NCI-H748 (cell line): ENCODE measurements at regions not wholly inside any gene's neighbourhood (a gene's known extent, or its start where the extent isn't known, plus 50 kb on each side); places are given as distances from the start of the nearest gene placed in this dataset.
"Not testable (repeated sequence)": the region's sequence is repeated elsewhere in the genome, so short reads cannot be mapped to it uniquely, and the experiment has no call there.

Experiments
- DNase-seq: peaks from one replicate; lab custom pipeline; 2025; ENCODE audit not compliant: unreplicated experiment; lab: John Stamatoyannopoulos, UW

DNA sequence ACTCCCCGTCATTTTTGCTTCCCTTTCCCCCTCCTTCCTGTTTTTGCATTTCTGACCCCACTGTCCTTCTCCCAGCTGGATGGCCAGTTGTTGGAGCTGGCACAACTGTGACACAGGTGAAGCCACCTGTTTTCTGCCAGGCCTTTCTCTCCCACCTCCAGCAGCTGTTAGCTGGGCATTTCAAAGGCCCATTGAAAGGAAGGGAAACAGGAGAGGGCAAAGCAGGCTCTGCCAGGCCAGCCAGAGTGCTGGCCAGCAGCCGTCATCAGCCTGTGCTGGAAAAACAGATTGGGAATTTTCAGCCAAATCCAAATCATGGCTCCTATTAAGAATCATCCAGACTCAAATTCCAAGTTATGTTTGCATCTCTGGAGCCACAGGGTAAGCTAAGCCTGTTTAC lies 155.2 kb upstream of the C2CD4B start:
- no peak for DNase-seq

DNA sequence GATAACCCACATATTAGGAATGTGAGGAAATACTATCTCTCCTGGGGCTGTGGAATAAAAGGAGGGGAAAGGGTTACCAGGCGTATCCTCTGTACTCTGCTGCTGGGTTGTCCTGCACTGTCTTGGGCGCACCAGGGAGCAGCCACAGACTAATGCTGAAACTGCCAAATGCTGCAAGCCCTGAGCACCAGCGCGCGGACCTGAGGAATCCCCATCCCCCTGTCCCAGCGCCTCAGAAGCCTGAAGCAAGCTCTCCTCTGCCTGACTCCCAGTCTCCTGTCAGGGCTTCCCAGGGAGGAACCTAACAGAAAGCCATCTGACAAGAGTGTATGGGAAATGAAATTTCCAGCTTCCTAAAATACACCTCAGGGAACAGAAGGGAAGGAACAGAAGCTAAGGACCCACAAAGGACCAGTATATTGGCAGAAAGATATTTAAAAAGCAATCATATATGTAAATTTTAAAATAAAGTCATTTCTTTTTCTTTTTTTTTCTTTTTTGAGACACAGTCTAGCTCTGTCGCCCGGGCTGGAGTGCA lies 158.3 kb upstream of the C2CD4B start:
- no peak for DNase-seq

DNA sequence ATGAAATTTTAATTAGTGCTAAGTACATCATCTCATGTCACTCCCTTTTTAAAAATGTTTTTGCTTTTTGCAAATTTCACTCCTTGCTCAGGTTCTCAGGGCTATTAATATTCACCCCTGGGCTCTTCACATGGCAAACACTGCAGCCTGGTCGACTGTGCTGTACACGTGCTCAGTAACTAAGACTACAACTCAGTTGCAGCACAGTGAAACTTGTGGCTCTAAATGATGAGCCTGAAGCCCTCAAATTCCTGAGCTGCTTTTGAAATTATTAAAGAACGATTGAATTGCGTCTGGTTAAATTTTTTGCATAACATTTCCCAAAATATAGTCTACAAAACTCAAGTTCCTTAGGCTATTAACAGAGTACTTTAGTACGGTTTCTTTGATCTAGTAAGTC lies 159.3 kb upstream of the C2CD4B start:
- no peak for DNase-seq

DNA sequence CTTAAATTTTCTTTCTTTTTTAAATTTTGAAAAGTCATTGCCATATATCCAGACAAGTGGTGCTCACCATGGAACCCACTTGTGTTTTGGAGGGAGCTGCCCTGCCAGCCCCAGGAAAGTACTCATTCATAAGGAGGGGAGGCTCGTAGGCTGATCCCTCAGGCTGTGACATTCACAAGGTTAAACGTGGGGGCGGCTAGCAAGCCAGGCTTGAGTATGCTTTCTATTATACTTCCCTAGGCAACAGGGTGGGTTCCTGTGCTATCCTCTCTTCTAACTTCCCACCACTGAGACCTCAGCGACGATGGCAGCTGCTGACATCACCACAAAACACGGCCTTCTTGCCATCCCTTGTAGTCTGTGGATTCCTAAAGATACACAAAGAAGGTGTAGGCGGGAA lies 160.5 kb upstream of the C2CD4B start:
- DNase-seq, result no peak

DNA sequence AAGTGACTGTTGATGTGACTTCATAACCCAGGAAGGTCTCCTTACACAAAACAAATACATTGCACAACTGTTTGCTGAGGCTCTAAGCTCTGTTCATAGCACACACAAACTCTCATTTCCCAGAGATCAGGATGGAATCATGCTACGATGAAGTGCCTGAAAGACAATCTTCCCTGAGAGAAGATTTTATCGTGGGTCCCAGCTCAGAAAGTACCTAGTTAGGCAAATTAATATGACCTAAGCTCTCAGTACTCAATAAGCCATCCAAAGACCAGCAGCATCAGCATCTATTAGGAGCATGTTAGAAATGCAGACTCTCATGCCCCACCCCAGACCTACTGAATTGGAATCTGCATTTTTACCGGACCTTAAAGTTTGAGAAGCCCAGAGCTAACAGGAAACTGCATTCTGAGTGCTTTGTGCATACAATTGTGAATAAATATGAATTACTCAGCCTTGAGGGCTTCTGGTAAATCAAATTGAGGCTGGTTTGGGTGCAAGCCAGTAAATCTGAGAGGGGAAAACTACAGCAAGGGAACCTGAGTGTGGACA lies 161.5 kb upstream of the C2CD4B start:
- no peak for DNase-seq

DNA sequence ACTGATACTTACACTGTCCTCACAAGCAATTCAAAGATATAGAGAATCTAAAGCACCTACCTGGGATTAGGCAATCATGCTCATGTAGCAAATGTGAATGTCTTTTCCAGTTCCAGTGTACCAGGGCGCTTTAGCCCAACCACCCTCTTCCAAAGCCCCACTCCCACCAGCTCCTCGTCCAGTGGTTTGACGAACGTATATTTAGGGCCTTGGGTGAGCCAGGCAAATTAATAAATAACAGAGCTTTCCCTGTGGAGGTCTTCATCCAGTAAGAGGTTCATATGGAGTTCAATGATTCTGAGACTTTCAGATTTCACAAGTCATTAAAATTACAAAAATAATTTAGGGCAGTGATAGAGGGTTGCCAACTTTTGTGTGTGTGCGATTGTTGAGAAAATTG lies 162.3 kb upstream of the C2CD4B start:
- DNase-seq, result no peak

DNA sequence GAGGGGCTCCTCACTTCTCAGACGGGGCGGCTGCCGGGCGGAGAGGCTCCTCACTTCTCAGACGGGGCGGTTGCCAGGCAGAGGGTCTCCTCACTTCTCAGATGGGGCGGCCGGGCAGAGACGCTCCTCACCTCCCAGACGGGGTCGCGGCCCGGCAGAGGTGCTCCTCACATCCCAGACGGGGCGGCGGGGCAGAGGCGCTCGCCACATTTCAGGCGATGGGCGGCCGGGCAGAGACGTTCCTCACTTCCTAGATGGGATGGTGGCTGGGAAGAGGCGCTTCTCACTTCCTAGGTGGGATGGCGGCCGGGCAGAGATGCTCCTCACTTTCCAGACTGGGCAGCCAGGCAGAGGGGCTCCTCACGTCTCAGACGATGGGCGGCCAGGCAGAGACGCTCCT lies 167.4 kb upstream of the C2CD4B start:
- not testable (repeated sequence) for DNase-seq

DNA sequence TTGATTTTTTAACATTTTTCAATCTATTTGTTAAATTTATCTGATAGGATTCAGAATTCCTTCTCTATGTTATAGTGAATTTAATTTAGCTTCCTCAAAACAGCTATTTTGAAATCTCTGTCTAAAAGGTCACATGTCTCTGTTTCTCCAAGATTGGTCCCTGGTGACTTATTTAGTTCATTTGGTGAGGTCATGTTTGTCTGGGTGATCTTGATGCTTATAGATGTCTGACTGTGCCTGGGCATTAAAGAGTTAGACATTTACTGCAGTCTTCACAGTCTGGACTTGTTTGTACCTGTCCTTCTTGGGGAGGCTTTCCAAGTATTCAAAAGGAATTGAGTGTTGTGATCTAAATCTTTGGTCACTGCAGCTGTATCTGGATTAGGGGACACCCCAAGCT lies 169.5 kb upstream of the C2CD4B start:
- DNase-seq, result no peak

DNA sequence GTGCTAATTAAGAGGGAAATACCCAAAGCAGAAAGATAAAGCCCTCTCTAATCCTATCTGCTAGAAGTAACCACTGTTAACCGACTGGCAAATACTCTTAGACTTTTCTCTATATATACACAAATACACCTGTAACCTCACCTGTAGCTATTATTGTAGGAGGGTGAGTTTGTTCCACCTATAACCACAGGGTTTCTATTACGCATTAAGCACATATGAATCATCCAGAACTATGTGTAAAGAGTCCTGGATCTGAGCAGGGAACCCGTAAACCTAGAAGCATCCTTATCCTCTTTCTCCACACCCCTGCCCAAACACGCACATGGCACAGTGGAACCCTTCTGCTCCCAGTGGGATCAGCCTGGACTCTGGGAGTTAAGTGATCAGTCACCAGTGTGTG lies 172.8 kb upstream of the C2CD4B start:
- no peak for DNase-seq

DNA sequence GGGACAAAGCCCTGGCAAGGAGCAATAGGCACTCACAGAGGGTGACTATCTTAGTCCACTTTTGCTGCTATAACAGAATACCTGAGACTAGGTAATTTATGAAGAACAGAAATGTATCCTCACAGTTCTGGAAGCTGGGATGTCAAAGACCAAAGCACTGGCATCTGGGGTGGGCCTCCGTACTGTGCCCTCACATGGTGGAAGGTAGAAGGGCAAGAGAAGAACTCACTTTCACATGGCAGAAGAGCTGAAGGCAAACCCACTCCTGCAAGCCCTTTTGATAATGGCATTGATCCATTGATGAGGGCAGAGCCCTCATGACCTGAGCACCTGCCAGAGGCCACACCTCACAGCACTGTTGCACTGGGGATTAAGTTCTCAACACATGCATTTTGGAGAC lies 173.4 kb upstream of the C2CD4B start:
- peak; percentile 54 for DNase-seq

DNA sequence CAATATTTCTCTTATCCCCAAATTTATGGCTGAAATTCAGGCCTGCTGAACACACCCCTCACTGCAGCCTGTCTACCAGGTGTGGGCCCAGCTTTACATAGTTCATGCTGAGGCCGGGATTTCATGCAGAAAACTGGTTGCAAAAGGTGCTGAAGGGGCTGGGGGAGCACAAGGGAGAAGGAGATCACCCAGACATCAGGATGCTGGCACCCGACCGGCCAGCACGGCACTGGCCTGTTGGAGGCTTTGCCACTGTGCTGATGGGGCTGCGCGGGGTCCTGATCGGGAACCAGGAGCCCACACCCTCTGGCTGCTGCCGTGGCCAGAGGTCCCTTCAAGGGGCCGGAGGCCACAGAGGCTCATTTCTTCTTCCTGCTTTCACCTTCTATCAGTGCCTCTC lies 177.9 kb upstream of the C2CD4B start:
- DNase-seq, result no peak

DNA sequence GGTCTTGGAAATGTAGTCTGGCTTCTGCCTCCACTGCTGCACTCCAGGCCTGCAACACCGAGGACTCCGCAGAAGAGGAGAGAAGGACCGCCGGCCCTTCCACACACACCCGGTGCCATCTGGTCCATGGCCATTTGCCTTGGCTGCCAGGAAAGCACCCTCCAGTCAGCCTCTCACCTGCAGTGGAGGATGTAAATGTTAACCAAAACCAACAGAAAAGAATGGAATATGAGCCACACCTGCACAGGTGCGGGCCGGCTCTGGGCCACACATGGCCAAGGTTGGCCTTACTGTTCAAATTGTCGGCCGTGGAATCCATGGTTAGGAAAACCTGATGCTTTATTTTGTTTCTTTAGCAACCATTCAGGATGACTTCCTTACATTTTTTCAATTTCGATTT lies 178.3 kb upstream of the C2CD4B start:
- no peak for DNase-seq

DNA sequence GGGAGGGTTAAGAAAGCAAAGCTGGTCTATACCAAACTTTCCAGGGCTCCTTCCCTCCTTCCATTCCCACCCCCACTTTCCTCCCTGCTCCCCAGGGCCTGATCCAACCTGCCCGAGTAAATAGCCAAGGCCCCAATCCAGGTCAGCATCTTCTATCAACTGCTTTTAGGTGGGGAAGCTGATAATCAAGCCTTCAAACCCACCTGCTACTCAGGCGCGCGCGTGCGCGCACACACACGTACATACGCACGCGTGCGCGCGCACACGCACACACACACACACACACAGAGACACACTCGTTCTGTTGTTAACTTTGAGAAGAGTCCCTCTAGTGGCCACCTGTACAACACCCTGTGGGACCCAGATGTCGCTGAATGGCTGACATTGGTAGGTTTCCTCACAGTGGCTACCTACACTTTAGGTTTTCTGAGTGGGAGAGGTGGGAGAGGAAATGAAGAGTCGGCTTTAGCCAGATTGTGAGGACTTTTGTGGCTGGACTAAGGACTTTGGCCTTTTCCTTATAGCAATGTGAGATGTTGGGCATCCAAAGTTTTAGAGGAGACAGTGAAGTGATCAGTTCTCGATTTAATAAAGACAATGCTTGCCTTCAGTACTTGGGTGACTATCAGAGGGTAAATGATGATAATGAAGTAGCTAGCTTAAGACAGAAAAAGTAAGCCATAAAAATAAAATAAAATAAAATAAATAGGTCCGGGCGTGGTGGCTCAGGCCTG lies 179.9 kb upstream of the C2CD4B start:
- peak; percentile 47 for DNase-seq

DNA sequence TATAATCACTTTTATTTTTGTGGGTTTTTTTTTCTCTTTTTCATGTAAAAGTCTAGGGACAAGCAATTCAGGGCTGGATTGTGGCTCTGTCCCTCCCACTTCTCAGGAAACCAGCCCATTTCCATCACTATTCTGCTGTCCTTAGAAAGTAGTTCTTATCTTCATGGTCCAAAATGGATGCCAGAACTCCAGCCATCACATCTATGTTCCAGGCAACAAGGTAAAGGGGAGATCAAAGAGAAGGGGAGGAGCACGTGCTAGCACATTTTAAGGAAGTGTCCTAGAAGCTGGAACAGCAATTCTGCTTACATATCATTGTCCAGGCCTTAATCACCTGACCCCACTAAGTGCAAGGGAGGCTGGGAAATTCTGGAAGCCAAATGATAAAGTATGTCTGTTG lies 181.1 kb upstream of the C2CD4B start:
- DNase-seq, result no peak

DNA sequence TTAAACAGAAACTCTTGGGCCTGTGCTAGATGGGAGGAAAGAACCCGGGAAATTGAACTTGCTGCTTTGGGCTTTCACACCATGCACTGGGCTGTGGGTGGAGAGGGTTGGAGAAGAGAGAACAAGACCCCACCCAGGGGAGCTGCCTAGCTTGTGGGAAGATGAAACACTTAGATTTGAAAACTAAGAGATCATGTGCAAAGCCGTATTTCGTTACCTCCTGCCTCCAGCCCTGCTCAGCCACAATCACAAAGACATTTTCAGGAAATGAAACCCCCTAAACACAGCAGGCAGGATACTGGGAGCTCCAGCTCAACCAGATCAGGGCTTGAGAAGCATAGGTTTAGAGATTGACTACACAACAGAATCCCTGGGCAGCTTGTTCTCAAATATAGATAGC lies 183.0 kb upstream of the C2CD4B start:
- DNase-seq, result no peak

DNA sequence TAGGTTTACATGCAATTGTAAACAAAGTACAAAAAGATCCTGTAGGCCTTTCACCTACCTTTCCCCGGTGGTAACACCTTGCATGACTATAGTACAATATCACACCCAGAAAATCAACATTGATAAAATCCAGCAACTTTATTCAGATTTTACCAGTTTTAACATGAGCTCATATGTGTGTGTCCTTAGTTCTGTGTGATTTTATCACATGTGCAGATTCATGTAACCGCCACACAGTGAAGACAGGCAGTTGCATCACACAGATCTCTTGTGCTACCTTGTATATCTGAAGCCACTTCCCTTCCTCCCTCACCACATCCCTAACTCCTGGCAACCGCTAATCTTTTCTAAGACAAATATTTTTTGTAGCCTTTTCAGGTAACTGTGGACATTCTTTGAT lies 183.5 kb upstream of the C2CD4B start:
- no peak for DNase-seq

DNA sequence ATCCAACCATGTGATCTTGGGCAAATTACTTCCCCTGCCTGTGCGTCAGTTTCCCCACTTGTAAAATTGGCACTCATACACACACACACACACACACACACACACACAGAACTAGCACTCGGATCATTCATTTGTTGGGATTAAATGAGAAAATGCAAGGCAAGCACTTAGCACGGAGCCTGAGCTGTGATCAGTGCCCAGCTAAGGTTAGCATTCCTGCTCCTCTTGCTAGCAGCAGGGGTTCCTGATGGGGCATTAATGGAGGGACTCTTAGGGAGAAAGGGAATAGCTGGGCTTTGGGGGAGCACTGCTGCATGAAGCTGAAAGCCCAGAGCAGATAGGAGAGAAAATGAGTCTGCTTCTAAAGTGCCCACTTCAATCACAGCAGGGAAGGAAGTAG lies 187.7 kb upstream of the C2CD4B start:
- no peak for DNase-seq

DNA sequence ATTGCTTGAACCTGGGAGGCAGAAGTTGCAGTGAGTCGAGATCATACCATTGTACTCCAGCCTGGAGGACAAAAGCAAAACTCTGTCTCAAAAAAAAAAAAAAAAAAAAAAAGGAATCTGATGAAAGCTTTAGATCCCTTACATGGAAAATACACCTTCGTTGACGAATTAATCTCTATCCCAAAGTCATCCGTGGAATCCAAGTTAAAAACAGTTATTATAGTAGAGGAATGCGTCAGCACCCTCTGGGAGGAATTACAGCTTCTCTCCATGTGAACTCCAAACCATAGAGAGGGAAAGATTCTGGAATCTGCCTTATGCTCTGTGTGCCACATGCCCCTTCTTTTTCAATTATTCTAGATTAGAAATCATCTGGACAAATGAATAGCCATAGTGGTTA lies 192.3 kb upstream of the C2CD4B start:
- DNase-seq, result no peak

DNA sequence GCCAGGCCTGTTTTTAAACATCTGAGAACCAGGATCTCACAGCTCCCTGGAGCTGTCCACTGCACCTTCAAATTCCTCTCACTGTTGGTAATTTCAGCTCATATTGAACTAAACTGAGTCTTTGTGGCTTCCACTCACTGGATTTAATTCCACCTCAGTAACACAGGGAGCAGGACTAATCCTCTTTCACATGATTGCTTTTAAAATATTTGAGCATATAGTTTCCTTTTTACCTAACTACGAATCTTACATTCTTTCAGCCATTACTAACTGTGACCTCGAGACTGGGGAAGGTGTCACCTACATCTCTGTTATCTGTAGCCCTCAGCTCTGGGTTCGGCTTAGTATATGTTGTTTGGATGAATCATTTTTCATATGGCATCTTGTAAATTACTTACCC lies 194.3 kb upstream of the C2CD4B start:
- no peak for DNase-seq

DNA sequence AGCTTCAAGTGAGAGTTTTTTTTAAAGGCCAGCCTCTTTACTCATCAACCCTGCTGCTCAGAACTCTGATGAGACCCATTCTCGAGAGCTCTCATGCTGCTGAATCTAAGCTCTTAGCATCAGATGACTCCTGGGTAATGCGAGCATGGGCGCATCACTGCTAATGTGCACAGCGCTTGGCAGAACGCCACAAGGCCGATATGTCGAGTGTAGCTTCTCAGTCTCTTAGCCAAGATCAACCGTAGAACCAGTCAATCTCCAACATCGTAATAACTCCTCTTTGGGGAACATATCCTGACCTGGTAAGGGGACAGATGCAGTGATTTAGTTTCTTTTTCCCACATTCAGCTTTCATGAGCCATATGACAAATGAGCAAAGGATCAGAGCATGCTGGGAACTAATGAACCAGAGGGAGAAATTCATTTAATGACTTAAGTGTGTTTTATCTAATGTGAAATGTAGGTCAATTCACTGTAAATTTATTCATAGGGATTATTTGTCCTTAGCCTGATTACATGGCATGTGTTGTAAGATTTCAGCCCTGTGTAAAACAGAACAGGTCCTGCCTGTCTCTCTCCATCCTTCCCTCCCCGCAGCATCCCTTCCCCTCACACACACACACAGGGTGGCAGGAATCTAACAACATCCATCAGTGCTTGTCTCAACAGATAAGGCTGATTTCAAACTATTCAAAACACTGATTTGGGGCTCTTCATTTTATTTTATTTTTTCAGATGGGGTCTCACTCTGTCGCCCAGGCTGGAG lies 195.4 kb upstream of the C2CD4B start:
- peak; percentile 58 for DNase-seq

DNA sequence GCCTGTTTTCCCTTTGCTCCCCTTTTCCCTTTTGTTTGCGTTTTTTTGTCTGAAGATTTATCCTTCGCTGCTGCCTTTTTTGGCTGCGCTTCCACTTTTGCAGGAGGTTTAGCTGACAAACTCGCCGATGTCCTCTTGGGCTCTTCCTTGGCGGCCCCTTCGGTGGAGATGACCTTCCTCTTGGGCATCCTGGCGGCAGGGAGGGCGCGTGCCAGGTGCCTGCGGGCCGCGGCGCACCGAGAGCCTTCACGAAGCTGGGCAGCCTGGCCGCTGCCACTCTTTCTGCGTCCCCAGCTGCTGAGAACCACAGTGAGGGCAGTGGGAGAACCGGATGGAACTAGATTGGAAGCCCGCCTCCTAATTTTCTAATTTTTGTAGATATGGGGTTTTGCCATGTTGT lies 197.1 kb upstream of the C2CD4B start:
- DNase-seq, result no peak

DNA sequence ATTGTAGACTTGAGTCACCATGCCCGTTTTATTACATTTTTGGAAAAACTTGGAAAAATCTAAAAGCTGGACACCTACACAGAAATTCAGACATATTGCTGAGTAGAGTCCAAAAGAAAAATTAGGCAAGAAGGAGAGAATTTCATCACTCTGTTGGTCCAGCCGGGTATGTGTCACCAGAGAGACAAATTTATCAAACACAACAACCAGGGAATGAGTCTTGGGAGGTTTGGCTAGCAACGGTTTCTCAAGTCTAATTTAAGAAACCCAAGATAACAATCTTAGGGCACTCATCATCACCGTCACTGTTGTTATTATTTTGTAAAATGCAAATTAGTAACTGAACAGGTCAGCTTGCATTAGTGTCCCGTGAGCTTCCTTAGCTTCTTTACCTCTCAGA lies 197.5 kb upstream of the C2CD4B start:
- no peak for DNase-seq
